PC-9 (cell line): ENCODE measurements at regions not wholly inside any gene's neighbourhood (a gene's known extent, or its start where the extent isn't known, plus 50 kb on each side); places are given as distances from the start of the nearest gene placed in this dataset.

Experiments used
- CTCF ChIP-seq: fragments of 200-600 bp; sonication (generic); conservative IDR thresholded peaks from 2 replicates; pipeline ENCODE4 v1.6.1; 2017; ENCODE audit warnings: mixed run types, antibody characterized with exemption, mild to moderate bottlenecking, moderate library complexity
- EZH2 ChIP-seq: fragments of 200-600 bp; sonication (generic); IDR thresholded peaks from 2 replicates; pipeline ENCODE4 v1.8.0; 2017; ENCODE audit warnings: antibody characterized with exemption, low read depth

DNA sequence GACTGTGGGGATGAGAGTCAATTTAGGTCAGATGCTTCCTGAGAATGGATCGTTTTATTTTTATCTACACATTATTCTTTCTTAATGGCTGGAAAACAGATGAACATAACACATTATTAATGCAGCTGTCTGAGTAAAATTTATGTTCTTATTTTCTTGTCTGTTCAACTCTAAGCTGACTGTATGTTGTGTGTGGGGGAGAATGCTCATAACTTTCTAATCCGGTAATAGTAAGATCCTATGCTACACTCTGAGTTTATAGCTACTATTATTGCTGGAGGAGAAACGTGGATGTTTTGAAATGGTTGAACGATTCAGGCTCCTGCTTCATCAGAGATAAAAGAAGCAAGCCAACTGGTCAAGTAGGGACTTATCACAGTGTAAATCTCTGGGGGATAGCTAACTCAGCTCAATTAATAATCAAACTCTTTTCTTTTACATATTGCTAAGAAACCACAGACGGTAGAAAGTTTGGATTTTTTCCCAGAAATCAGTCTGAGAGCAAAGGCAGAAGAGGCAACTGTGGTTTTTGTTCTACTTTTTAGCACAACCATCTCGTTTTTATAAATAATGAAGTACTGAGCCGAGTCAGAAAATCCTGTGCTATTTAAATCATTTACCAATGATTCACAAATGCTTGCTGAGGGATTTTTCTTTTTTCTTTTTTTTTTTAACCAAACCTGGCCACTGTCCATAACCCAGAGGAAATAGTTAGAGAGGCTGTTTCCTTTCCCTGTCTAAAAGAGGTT is 265.0 kb upstream of the FAM174A start:
- TF ChIP-seq CTCF (no peak), EZH2 (no peak)
